ENCODE measurements at regions not wholly inside any gene's neighbourhood (a gene's known extent, or its start where the extent isn't known, plus 50 kb on each side); places are given as distances from the start of the nearest gene placed in this dataset.

DNA sequence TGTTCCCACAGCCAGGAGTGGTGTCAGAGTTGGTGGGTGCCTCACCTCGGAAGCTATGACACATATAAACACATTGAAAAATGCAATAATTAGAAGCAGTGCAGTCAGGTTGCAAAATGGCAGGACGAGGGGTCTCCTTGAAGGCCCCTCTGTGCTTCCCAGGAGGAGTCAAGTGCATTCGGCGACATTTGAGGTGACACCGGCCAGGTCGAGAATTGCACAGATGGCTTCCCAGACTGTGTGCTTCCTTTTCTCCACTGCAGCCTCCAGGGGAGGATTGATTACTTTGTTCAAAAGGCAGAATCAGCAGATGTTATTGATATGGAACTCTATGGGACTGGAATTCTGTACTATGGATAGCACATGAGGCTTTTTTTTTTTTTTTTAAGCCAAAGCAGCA is 163.2 kb downstream of the MINAR1 start:
- Histone ChIP-seq H3K9me3 (no peaks in the 10 kb centered on the region), H3K27ac (no peak overlapping the region), H3K4me1 (no peaks in the 10 kb centered on the region), H3K36me3 (ENCODE audit: insufficient read depth in 1 of 2, low read depth in 1 of 2) (no peaks in the 10 kb centered on the region), H3K4me3 (no peak overlapping the region), H3K27me3 (ENCODE audit: insufficient read depth in 3 of 3, low read length in 2 of 3) (peaks cover 0 to 2% (median 0%) of the 10 kb centered on the region in 3 donors)
- intact Hi-C loops (cut with DNase I), result no loop called here
- no peak for DNase-seq
- TF ChIP-seq, protein P1, sequence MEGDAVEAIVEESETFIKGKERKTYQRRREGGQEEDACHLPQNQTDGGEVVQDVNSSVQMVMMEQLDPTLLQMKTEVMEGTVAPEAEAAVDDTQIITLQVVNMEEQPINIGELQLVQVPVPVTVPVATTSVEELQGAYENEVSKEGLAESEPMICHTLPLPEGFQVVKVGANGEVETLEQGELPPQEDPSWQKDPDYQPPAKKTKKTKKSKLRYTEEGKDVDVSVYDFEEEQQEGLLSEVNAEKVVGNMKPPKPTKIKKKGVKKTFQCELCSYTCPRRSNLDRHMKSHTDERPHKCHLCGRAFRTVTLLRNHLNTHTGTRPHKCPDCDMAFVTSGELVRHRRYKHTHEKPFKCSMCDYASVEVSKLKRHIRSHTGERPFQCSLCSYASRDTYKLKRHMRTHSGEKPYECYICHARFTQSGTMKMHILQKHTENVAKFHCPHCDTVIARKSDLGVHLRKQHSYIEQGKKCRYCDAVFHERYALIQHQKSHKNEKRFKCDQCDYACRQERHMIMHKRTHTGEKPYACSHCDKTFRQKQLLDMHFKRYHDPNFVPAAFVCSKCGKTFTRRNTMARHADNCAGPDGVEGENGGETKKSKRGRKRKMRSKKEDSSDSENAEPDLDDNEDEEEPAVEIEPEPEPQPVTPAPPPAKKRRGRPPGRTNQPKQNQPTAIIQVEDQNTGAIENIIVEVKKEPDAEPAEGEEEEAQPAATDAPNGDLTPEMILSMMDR (IDR thresholded peaks at IDR 0.05), result no peak
- ATAC-seq, result no peak
- 58 to 69% (median 64%) methylated on average over 6 of the region's 6 CpGs for WGBS, 3 donors

DNA sequence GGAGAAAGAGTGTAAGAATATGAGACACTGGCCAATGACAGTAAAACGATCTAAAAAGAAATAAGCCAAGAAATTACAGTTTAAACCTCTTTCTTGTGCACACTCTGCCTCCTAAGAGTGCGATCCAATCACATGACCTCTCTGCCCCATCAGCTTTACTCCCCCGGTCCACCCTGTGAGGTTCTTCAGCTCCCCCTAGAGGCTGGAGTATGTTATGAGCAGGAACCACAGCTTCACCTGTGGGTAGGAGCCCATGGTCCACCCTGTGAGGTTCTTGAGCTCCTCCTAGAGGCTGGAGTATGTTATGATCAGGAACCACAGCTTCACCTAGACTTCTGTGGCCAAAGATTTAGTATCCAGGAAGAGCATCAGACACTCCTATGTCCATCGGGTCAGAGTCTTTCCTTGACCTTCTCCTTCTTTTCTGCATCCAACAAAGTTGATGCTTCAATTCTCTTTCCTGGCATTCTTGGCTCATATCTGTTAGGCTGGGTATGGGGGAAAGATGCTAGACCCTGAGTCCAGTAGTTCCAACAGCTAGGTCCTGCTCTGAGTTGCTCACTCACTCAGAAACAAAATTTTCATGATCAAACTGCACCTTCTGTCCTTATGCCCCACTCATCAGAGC is 164.0 kb downstream of the MINAR1 start:
- H3K4me1 ChIP-seq, result no peaks in the 10 kb centered on the region
- 37 to 40% (median 39%) methylated on average over 4 of the region's 4 CpGs for WGBS, 3 donors
- no peak overlapping the region for H3K4me3 ChIP-seq
- peak; percentile 75 to 91 (median 82) for ATAC-seq
- TF ChIP-seq, protein P1 (IDR thresholded peaks at IDR 0.05), result peak; percentile 70
- H3K27me3 ChIP-seq (ENCODE audit: insufficient read depth in 3 of 3, low read length in 2 of 3), result peaks cover 0 to 2% (median 0%) of the 10 kb centered on the region in 3 donors
- H3K9me3 ChIP-seq, result no peaks in the 10 kb centered on the region
- intact Hi-C loops (cut with DNase I), result loop anchor here (1.0 to 2.0 kb wide), 2 partner anchors 213 to 215 kb away; no protein-coding TSS in a partner anchor
- H3K27ac ChIP-seq, result no peak overlapping the region
- no peaks in the 10 kb centered on the region for H3K36me3 ChIP-seq (ENCODE audit: insufficient read depth in 1 of 2, low read depth in 1 of 2)
- no peak for DNase-seq

DNA sequence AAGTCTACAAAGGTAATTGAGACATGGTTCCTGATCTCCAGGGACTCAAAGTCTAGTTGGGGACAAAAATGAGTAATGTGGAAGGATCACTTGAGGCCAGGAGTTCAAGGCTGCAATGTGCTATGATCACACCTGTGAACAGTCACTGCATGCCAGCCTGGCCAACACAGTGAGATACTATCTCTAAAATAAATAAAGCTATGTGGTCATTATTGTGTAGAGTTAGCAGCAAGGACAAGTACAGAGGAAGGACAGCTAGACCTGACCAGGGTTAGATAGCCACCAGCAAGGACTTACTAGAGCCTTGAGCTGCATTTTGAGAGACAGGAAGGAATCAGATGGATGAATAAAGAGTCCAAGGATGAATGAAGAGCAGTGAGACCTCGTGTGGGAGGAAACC is 166.5 kb downstream of the MINAR1 start:
- H3K36me3 ChIP-seq (ENCODE audit: insufficient read depth in 1 of 2, low read depth in 1 of 2), result no peaks in the 10 kb centered on the region
- TF ChIP-seq, protein P1 (IDR thresholded peaks at IDR 0.05), result no peak
- H3K9me3 ChIP-seq, result no peaks in the 10 kb centered on the region
- intact Hi-C loops (cut with DNase I), result no loop called here
- no peak for ATAC-seq
- WGBS, 3 donors, result 59 to 67% (median 63%) methylated on average over 1 of the region's 1 CpG
- H3K27me3 ChIP-seq (ENCODE audit: insufficient read depth in 3 of 3, low read length in 2 of 3), result no peaks in the 10 kb centered on the region
- no peaks in the 10 kb centered on the region for H3K4me1 ChIP-seq
- no peak overlapping the region for H3K4me3 ChIP-seq
- no peak overlapping the region for H3K27ac ChIP-seq
- no peak for DNase-seq

DNA sequence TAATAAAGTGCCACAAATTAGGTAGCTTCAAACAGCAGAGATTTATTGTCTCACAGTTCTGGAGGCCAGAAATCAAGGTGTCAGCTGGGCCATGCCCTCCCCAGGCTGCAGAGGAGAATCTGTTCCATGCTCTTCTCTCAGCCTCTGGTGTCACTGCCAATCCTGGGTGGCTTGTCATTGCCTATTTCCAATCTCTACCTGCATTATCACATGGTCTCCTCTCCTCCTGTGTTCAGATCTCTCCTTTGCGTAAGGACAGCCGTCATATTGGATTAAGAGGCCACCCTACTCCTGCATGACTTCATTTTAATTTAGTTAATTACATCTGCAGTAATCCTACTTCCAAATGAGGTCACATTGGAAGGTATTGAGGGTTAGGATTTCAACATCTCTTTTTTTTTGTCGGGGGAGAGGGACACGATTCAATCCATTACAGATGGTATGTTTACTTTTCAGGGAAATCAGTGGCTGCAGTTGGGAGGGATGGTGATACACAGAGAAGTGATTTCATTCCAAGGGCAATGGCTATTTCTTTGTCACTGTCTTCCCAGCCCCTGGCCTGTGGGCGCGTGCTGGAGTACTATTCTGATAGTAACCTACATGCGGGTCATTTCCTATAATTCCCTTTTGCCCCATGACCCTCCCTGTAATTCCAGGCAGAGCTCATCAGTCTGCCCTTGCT is 169.4 kb downstream of the MINAR1 start:
- no peak for DNase-seq
- 82 to 87% (median 86%) methylated on average over 7 of the region's 7 CpGs for WGBS, 3 donors
- TF ChIP-seq, protein P1 (IDR thresholded peaks at IDR 0.05), result no peak

More for the DNA sequence above, 169.4 kb downstream of the MINAR1 start:
- intact Hi-C loops (cut with DNase I), result no loop called here
- H3K27me3 ChIP-seq (ENCODE audit: insufficient read depth in 3 of 3, low read length in 2 of 3), result peaks cover 0 to under 1% (median 0%) of the 10 kb centered on the region in 3 donors
- no peaks in the 10 kb centered on the region for H3K9me3 ChIP-seq
- H3K27ac ChIP-seq, result no peak overlapping the region
- H3K4me3 ChIP-seq, result no peak overlapping the region
- no peak for ATAC-seq
- H3K36me3 ChIP-seq (ENCODE audit: insufficient read depth in 1 of 2, low read depth in 1 of 2), result no peaks in the 10 kb centered on the region
- no peaks in the 10 kb centered on the region for H3K4me1 ChIP-seq
